ENCODE measurements at regions not wholly inside any gene's neighbourhood (a gene's known extent, or its start where the extent isn't known, plus 50 kb on each side); places are given as distances from the start of the nearest gene placed in this dataset.

DNA sequence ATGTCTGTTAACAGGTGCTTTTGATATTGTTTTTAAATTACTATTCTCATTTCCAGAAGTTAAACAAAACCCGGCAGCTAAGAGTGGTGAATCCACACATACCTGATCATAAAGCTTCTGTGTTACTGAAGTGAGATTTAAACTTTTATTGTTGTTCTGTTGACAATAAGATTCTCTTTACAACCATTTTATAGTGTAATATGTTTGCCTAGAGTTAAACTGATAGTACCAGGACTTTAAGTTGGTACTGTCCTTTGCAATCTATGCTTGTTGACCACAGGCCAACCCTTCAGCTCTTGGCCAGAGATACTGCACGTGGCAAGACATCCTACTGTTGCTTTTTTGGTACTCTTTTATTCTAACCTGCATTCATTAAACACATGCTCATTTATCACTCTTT, 806.2 kb downstream of the MTRR start:
- no peak for ATAC-seq
- WGBS, 4 donors = 48 to 72% (median 52%) methylated on average over 2 of the region's 2 CpGs
- H3K9me3 ChIP-seq = peaks cover 0 to 13% (median 0%) of the 10 kb centered on the region in 12 donors
- H3K4me3 ChIP-seq = no peak overlapping the region
- no peak for DNase-seq
- TF ChIP-seq, protein P1, sequence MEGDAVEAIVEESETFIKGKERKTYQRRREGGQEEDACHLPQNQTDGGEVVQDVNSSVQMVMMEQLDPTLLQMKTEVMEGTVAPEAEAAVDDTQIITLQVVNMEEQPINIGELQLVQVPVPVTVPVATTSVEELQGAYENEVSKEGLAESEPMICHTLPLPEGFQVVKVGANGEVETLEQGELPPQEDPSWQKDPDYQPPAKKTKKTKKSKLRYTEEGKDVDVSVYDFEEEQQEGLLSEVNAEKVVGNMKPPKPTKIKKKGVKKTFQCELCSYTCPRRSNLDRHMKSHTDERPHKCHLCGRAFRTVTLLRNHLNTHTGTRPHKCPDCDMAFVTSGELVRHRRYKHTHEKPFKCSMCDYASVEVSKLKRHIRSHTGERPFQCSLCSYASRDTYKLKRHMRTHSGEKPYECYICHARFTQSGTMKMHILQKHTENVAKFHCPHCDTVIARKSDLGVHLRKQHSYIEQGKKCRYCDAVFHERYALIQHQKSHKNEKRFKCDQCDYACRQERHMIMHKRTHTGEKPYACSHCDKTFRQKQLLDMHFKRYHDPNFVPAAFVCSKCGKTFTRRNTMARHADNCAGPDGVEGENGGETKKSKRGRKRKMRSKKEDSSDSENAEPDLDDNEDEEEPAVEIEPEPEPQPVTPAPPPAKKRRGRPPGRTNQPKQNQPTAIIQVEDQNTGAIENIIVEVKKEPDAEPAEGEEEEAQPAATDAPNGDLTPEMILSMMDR (IDR thresholded peaks at IDR 0.05) = no peak
- TF ChIP-seq POLR2A (IDR thresholded peaks at IDR 0.05) = no peak
- intact Hi-C loops (cut with DNase I) = no loop called here
- no peaks in the 10 kb centered on the region for H3K27me3 ChIP-seq
- no peaks in the 10 kb centered on the region for H3K36me3 ChIP-seq
- H3K27ac ChIP-seq = no peak overlapping the region
- H3K4me1 ChIP-seq = no peaks in the 10 kb centered on the region

DNA sequence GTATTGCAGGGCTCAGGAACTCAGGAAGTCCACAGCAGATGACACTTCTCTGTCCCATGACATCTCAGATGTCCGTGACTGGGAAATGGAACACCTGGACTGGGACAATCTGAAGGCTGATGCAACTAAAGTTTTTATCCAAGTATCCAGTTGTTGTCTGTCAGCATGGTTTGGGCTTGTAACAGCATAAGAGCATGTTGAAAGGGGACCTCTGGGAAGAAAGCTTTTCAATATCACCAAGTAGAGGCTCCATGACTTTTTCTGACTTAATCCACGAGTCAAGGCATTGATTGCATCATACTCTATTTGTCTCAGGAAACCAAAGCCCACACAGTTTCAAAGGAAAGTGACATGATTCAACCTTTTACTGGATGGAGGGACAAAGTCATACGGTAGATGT, 807.7 kb downstream of the MTRR start:
- H3K27me3 ChIP-seq = no peaks in the 10 kb centered on the region
- H3K4me1 ChIP-seq = no peaks in the 10 kb centered on the region
- peaks cover 0 to 13% (median 0%) of the 10 kb centered on the region in 12 donors for H3K9me3 ChIP-seq
- no peaks in the 10 kb centered on the region for H3K36me3 ChIP-seq
- WGBS, 4 donors = 49 to 58% (median 55%) methylated on average over 3 of the region's 3 CpGs
- TF ChIP-seq, protein P1 (IDR thresholded peaks at IDR 0.05) = no peak
- no peak for TF ChIP-seq POLR2A (IDR thresholded peaks at IDR 0.05)
- DNase-seq = no peak
- no peak overlapping the region for H3K4me3 ChIP-seq
- no peak overlapping the region for H3K27ac ChIP-seq
- peak in 2 of 4 donors; percentile 49 to 79 for ATAC-seq
- intact Hi-C loops (cut with DNase I) = no loop called here

DNA sequence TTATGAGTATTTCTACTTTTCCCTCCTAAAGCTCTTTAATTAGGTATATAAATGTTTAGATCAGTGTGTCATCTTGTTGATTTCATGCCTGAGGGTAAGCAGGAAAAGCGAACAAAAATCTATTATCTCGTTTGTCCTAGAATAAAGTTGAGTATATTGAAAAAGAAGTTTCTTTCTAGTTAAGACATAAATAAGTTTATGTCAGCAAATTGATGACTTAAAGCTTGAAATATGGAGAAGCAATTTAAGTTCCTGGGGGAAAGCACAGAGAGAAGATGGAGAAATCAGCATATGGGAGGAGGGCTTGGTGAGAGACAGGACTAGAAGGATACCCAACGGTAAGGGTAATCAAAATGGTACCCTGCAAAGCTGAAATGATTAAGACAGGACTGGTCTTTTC, 813.4 kb downstream of the MTRR start:
- Histone ChIP-seq H3K27ac (no peak overlapping the region), H3K36me3 (no peaks in the 10 kb centered on the region), H3K4me1 (peaks cover 0 to 5% (median 0%) of the 10 kb centered on the region in 12 donors), H3K4me3 (no peak overlapping the region), H3K27me3 (no peaks in the 10 kb centered on the region), H3K9me3 (peaks cover 0 to 13% (median 0%) of the 10 kb centered on the region in 12 donors)
- DNase-seq (no peak), ATAC-seq (no peak)
- intact Hi-C loops (cut with DNase I) = no loop called here
- no peak for TF ChIP-seq POLR2A (IDR thresholded peaks at IDR 0.05)
- TF ChIP-seq, protein P1 (IDR thresholded peaks at IDR 0.05) = no peak
- 80 to 87% (median 82%) methylated on average over 3 of the region's 3 CpGs for WGBS, 4 donors

DNA sequence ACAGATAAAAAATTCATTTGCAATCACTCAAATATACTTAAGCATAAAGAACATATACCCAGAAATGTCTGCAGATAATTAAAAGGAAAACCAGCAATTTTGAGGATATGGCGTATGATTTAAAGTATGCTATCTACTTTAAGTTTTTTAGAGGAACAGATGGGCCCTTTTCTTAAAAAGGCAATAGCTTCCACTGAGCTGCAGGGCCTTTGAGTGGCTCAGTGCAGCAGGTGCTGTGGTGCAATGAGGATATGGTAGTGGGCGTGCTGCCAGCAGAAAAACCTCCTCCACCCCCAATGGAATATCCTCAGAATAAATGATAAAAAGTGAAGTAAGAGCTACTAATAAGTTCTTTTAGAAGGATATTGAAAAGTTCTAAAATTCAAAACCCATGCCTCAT, 814.5 kb downstream of the MTRR start:
- no peak for ATAC-seq
- WGBS, 4 donors = 79 to 82% (median 80%) methylated on average over 2 of the region's 2 CpGs

More for the DNA sequence above, 814.5 kb downstream of the MTRR start:
- intact Hi-C loops (cut with DNase I) = no loop called here
- TF ChIP-seq, protein P1 (IDR thresholded peaks at IDR 0.05) = no peak
- no peak for TF ChIP-seq POLR2A (IDR thresholded peaks at IDR 0.05)
- H3K4me3 ChIP-seq = no peak overlapping the region
- peaks cover 0 to 6% (median 0%) of the 10 kb centered on the region in 12 donors for H3K9me3 ChIP-seq
- DNase-seq = no peak
- H3K4me1 ChIP-seq = peaks cover 0 to 5% (median 0%) of the 10 kb centered on the region in 12 donors
- H3K27ac ChIP-seq = no peak overlapping the region
- no peaks in the 10 kb centered on the region for H3K36me3 ChIP-seq
- H3K27me3 ChIP-seq = no peaks in the 10 kb centered on the region

Measured in heart left ventricle (tissue), 16 donors.